IPS-15b (cell line): ENCODE measurements at regions not wholly inside any gene's neighbourhood (a gene's known extent, or its start where the extent isn't known, plus 50 kb on each side); places are given as distances from the start of the nearest gene placed in this dataset.

Source experiments
- H3K27me3 ChIP-seq: one replicate; pipeline ENCODE4 v1.6.1; 2013; ENCODE audit warnings: low read length; ENCODE audit not compliant: control insufficient read depth, insufficient read depth
- H3K36me3 ChIP-seq: one replicate; pipeline ENCODE4 v1.6.1; 2013; ENCODE audit warnings: low read length; ENCODE audit not compliant: control insufficient read depth, insufficient read depth
- H3K4me1 ChIP-seq: one replicate; pipeline ENCODE4 v1.6.1; 2013; ENCODE audit warnings: mild to moderate bottlenecking, low read length; ENCODE audit not compliant: control insufficient read depth, insufficient read depth
- H3K4me3 ChIP-seq: one replicate; pipeline ENCODE4 v1.5.1; 2013; ENCODE audit warnings: low read depth, low read length
- H3K9ac ChIP-seq: one replicate; pipeline ENCODE4 v1.6.1; 2013; ENCODE audit warnings: low read depth, mild to moderate bottlenecking, low read length
- H3K9me3 ChIP-seq: one replicate; pipeline ENCODE4 v1.6.1; 2013; ENCODE audit warnings: mild to moderate bottlenecking, low read length; ENCODE audit not compliant: control insufficient read depth, insufficient read depth

GRCh38 chr9:16103620-16104397, 551.0 kb downstream of the CCDC171 start:
- no peak overlapping the region for H3K9ac ChIP-seq
- H3K4me1 ChIP-seq, result peaks cover 3% of the 10 kb centered on the region
- H3K27me3 ChIP-seq, result no peaks in the 10 kb centered on the region
- H3K9me3 ChIP-seq, result no peaks in the 10 kb centered on the region
- no peak overlapping the region for H3K4me3 ChIP-seq
- no peaks in the 10 kb centered on the region for H3K36me3 ChIP-seq

GRCh38 chr9:16105168-16106020, 552.6 kb downstream of the CCDC171 start:
- Histone ChIP-seq H3K4me3 (no peak overlapping the region), H3K36me3 (no peaks in the 10 kb centered on the region), H3K9me3 (no peaks in the 10 kb centered on the region), H3K9ac (no peak overlapping the region), H3K27me3 (no peaks in the 10 kb centered on the region), H3K4me1 (peaks cover 3% of the 10 kb centered on the region)

GRCh38 chr9:16106021-16106571, 553.3 kb downstream of the CCDC171 start:
- no peaks in the 10 kb centered on the region for H3K36me3 ChIP-seq
- peaks cover 3% of the 10 kb centered on the region for H3K4me1 ChIP-seq
- H3K9ac ChIP-seq, result no peak overlapping the region
- H3K27me3 ChIP-seq, result no peaks in the 10 kb centered on the region
- H3K9me3 ChIP-seq, result no peaks in the 10 kb centered on the region
- H3K4me3 ChIP-seq, result no peak overlapping the region

- H3K36me3 ChIP-seq, result no peaks in the 10 kb centered on the region
- H3K9me3 ChIP-seq, result no peaks in the 10 kb centered on the region
- H3K27me3 ChIP-seq, result no peaks in the 10 kb centered on the region
- no peaks in the 10 kb centered on the region for H3K4me1 ChIP-seq
- no peak overlapping the region for H3K4me3 ChIP-seq
- H3K9ac ChIP-seq, result no peak overlapping the region
Measured at GRCh38 chr9:16112116-16112515, 559.3 kb downstream of the CCDC171 start.

GRCh38 chr9:16115994-16116393, 563.2 kb downstream of the CCDC171 start:
- Histone ChIP-seq H3K4me1 (no peaks in the 10 kb centered on the region), H3K9ac (no peak overlapping the region), H3K36me3 (no peaks in the 10 kb centered on the region), H3K27me3 (no peaks in the 10 kb centered on the region), H3K4me3 (no peak overlapping the region), H3K9me3 (no peaks in the 10 kb centered on the region)

- Histone ChIP-seq H3K4me3 (no peak overlapping the region), H3K9ac (no peak overlapping the region), H3K4me1 (no peaks in the 10 kb centered on the region), H3K36me3 (no peaks in the 10 kb centered on the region), H3K27me3 (no peaks in the 10 kb centered on the region), H3K9me3 (no peaks in the 10 kb centered on the region)
Measured at GRCh38 chr9:16118043-16118442, 565.2 kb downstream of the CCDC171 start.

- no peaks in the 10 kb centered on the region for H3K4me1 ChIP-seq
Measured at GRCh38 chr9:16119261-16120230, 566.7 kb downstream of the CCDC171 start.

GRCh38 chr9:16120231-16120641, 567.4 kb downstream of the CCDC171 start:
- Histone ChIP-seq H3K9me3 (no peaks in the 10 kb centered on the region), H3K9ac (no peak overlapping the region), H3K27me3 (no peaks in the 10 kb centered on the region), H3K4me1 (no peaks in the 10 kb centered on the region), H3K4me3 (no peak overlapping the region), H3K36me3 (no peaks in the 10 kb centered on the region)

More at GRCh38 chr9:16119261-16120230, 566.7 kb downstream of the CCDC171 start:
- H3K9me3 ChIP-seq, result no peaks in the 10 kb centered on the region
- H3K36me3 ChIP-seq, result no peaks in the 10 kb centered on the region
- H3K9ac ChIP-seq, result no peak overlapping the region
- no peak overlapping the region for H3K4me3 ChIP-seq
- no peaks in the 10 kb centered on the region for H3K27me3 ChIP-seq

GRCh38 chr9:16120727-16121126, 567.9 kb downstream of the CCDC171 start:
- H3K4me1 ChIP-seq, result no peaks in the 10 kb centered on the region
- no peak overlapping the region for H3K9ac ChIP-seq
- no peak overlapping the region for H3K4me3 ChIP-seq
- H3K27me3 ChIP-seq, result no peaks in the 10 kb centered on the region
- no peaks in the 10 kb centered on the region for H3K9me3 ChIP-seq
- H3K36me3 ChIP-seq, result no peaks in the 10 kb centered on the region

- H3K36me3 ChIP-seq, result no peaks in the 10 kb centered on the region
- H3K9me3 ChIP-seq, result no peaks in the 10 kb centered on the region
- no peaks in the 10 kb centered on the region for H3K4me1 ChIP-seq
Measured at GRCh38 chr9:16121168-16121567, 568.3 kb downstream of the CCDC171 start.

More at GRCh38 chr9:16121168-16121567, 568.3 kb downstream of the CCDC171 start:
- no peak overlapping the region for H3K4me3 ChIP-seq
- H3K27me3 ChIP-seq, result no peaks in the 10 kb centered on the region
- no peak overlapping the region for H3K9ac ChIP-seq
